HG03521 (cell line): ENCODE measurements at regions not wholly inside any gene's neighbourhood (a gene's known extent, or its start where the extent isn't known, plus 50 kb on each side); places are given as distances from the start of the nearest gene placed in this dataset.
"Not testable (repeated sequence)": the region's sequence is repeated elsewhere in the genome, so short reads cannot be mapped to it uniquely, and the experiment has no call there.

Source experiments
- ATAC-seq: cut with Tn5 transposase; IDR thresholded peaks from one replicate; pipeline ENCODE4 v1.9.1; 2021; ENCODE audit warnings: mild to moderate bottlenecking, moderate library complexity; ENCODE audit not compliant: unreplicated experiment

DNA sequence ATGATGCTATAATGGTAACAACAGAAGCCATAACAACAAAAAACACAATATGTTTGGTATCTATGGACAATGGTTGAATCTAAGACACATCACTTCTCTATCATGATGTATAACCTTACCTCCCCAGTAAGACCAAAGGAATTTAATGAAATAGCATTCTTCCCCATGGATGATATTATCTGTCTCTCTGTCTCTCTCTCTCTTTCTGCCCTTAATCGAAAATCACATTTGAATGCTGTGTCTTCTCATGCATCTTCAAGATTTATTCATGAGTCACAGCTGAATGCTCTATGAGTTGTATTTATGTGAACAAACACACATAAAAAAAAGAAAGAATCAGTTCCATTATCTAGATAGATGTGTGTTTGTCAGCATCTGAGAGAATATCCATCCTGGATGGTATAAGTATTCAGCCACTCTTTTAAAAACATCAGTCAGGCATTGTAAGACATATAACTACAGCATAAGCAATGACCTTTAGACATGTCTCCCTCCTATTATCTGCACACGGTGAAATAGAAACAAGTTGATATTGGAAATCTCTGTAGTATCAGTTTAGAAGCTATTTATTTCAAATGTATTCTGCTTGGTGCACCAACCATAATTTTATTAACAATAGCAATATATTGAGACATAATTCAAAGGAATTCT, 433.3 kb downstream of the TOX3 start:
- ATAC-seq: no peak

DNA sequence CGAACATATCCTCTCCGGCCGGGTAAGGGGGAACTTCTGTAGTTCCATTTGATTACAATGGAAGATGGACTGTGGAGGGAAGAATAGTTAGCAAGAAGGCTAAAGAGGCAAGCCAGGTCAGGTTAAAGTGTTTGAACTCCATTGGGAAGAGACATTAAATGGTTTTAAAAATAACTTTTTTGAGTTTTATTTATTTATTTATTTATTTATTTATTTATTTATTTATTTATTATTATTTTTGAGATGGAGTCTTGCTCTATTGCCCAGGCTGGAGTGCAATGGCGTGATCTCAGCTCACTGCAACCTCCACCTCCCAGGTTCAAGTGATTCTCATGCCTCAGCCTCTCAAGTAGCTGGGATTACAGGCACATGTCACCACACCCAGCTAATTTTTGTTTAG, 441.9 kb downstream of the TOX3 start:
- not testable (repeated sequence) for ATAC-seq

DNA sequence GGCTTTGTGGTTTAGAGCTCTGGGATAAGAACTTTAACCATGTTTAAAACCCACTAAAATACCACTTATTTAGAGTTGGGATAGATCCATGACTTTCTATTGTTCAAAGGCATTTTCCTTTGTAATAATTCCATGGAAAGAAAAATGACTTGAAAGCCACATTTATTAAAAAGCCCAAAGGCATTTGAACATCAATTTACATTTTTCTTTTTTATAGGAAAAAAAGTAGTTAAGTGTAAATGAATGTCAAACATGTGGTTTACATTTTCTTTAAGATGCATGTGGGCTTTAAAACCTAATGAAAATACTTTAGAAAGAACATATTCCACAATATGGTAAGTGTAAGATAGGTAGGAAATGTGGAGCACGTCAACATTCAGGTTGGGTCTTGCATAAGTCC, 443.2 kb downstream of the TOX3 start:
- no peak for ATAC-seq

DNA sequence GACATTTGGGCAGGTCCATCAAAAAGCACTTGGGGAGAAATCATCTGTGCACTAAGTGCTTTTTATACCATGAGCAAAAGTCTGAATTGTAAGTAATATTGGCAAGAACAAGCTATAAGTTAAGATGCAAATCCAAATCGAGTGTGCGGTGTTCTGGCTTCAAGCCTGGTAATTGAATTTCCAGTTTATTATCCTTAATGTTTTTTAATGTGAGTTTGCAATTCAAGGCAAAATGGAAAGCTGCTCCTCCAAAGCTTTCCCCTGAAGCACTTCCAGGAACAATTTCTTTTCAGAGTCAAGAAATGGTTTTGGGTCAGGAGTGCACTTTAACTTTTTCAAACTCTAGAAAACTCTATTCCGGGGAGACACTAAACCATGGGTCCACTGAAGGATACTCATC, 445.7 kb downstream of the TOX3 start:
- ATAC-seq: no peak

DNA sequence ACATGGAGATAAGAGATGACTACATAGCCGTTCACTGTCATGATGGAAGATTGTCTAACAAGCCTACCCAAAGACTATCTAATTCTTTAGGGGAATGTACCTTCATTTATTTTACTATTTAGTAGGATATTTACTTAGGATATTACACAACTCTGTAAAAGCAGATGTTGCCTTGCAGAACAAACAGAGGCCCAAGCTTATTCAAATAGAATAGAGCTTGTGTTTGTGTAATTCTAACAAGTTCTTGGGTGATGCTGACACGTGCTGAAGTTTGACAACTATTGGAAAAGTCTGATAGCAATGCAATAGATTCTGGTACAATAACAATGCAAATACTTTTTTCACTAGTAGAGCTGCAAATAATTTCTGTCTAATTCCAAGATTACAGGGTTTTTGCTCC, 447.6 kb downstream of the TOX3 start:
- ATAC-seq: no peak

DNA sequence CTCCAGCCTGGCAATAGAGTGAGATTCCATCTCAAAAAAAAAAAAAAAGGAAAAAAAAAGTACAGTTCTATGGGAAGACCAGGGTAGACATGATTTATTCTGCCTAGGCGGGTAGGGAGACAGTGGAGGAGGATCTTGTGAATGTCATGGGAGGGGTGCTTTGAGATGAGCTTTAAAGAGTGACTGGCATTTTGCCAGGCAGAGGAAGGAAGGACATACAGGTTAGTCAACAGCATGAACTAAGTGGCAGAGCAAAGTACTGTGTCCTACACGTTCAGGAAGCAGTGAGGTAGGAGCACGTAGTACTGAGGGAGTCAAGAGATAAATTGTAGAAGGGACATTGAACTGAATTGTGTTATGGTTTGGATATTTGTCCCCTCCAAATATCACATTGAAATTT, 451.5 kb downstream of the TOX3 start:
- ATAC-seq: no peak

DNA sequence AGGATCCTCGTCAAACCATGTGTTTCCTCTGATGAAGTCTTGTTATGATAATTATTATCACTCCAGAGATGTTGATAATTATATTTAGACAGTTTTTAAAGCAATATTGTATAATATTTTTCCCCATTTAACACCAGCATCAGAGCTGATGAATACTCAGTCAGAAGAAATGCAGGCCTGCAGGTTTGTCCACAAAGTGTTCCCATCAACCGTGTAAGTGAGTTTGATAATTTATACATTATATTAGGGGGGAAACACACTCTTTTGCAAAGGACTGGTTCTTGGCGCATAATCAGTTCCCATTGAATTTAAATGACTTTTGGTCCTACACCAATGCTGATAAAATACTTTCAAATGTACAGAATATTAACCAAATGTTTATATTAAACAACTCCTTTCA, 454.8 kb downstream of the TOX3 start:
- no peak for ATAC-seq

DNA sequence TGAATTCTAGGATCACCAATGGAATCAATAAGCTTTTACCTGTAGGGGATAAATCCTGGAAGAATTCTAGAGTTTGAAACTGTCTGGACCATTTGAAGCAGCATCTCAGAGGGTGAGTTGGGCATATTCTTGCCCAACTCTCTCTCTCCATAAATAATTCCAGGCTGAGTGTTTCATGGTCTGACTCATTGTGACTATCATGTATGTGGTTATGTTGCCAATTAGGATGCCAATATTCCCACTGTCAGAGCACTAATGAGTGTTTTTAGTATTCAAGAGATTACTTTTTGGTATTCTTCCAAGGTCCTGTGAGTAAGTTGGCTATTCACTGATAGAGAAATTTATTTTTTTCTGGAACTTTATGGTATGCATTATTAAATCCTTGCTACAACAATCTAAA, 456.9 kb downstream of the TOX3 start:
- no peak for ATAC-seq

DNA sequence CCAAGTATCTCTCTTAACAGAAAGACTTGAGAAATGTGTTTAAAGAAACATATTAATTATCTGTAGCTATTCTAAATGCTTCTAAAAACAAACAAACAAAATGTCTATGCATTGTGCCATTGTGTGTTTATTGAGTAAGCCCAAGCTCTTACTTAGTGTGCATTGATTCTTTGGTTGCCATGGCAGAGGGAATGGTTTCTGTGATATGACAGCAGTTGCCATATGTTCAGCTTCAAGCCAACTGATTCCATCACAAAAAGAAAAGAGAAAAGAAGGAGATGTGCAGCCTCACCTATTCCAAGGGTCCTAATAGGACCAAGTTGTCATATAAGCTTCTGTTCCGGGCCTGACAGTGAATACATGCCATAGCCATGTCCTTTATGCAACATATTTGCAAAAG, 457.5 kb downstream of the TOX3 start:
- ATAC-seq: no peak

DNA sequence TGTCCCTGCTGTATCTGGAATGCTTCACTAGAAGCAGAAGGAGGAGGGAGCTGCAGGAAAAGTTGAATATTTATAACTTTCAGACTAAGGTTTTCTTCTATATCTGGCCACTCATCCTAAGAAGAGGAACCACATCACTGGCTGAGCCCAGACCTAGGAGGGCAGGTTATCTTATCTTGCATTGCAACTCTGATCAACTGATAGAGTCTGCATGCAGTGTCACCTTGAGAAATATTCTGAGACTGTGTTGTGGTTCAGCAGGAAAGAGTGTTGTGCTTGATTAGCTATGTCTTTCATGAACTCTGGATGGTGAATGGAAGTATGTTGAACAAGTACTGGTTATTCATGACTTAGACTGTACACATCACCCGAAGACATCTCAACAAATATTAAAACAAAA, 460.0 kb downstream of the TOX3 start:
- no peak for ATAC-seq

DNA sequence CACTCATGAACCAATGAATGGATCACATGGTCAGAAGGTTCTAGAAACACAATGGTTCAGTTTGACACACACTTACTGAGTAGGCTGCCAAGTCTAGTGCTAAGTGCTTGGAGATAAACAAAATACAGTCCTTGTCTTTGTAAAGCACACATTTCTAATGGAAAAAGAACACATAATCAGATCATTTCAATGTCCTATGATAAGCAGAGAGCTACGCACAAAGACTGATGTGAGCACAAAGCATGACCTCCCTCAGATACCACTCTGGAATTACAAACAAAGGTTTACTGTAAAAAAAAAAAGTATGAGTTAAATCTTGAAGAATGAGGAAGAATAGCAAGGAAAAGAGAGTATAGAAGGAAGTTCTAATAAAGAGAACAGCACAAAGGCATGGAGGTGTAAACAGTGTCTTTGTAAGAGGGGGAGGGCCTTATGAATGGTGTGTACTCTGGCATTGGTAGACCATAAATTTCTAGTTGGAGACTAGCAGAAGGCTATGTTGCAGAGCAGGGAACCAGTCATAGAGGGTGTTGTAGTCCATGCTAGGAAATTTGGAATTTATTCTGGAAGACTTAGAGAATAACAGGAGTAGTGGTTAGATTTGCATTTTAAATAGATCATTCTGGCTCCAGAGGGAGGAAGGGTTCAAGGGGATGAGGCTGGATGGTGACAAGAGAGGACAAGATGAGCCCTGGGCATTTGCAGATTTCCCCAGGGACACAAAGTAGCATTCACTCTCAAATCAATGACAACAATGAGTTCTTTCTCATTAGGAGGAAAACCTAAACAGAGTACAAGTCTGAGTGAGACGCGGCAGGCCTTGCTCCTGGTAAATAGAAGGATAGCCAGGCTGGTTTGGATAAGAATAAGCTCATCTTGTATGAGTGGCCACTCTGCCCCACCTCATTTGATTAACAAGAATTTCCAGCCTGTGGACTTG, 468.0 kb downstream of the TOX3 start:
- ATAC-seq: no peak

DNA sequence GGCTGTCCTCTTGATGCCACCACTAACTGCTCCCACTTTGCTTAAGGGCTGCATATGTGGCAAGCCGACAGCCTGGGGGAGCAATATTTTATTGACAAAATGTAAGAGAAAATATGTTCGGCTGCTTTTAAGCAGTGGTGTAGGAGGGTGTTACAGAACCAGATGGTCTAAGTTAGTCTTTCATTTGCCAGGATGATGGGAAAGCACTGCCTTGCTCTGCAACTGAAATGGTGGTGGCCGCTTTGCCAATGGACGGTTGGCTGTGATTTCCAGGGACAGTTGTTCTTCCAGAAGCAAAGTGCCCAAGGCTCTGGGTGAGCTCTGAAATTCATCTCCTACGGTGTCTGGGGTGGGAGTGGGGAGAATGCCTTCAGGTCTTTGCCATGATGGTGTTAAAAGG, 469.3 kb downstream of the TOX3 start:
- no peak for ATAC-seq

DNA sequence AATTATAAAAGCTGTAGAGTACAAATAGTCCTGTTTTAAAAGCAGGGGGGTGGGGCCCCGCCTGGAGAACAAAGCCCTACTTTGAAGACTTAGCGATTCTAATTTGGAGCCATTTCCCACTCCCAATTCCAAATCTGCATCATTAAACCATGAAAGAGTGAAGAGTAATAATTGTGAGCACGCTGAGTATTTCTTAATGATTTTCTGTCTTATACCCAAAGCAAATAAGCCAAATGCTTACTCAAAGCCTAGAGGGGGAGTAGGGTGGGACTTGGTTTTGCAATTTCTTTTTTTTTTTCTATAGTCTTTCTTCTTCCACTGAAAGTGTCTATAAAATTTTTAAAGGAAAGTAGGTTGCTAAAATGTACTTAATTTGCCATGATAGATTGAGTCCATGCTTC, 470.1 kb downstream of the TOX3 start:
- ATAC-seq: no peak

DNA sequence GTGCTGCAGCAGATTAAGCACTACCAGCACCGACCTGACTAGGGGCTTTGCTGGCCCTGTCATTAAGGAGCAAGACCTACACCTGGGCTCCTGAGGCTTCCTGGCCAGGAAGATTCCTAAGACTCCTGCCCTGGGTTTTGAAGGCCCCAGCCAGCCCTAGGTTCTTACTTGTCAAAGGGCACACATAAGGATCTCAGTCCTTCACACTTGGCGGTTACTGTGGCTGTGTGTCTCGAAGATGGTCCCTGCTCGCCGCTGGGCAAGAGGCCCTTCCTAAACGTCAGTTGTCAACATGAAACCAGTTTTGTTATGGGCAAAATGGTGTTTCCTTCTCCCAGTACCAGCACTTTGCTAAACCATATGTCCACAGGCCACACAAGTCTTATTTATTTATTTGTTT, 470.6 kb downstream of the TOX3 start:
- no peak for ATAC-seq

DNA sequence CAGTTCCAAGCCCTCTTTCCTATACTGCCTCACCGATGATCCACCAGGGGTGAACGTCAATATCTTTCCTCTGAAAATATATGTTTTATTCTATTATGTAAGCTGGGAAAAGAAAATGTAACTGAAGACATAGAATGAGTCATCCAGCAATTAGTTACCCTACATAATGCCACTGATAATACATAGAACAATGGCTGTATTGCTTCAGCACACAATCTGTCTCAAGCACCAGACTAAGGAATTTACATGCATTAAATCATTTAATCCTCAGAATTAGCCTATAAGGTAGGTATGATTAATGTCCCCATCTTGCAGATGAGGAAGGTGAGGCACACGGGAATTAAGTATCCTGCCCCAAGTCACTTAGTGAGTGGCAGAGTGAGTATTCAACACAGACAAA, 472.8 kb downstream of the TOX3 start:
- ATAC-seq: no peak

DNA sequence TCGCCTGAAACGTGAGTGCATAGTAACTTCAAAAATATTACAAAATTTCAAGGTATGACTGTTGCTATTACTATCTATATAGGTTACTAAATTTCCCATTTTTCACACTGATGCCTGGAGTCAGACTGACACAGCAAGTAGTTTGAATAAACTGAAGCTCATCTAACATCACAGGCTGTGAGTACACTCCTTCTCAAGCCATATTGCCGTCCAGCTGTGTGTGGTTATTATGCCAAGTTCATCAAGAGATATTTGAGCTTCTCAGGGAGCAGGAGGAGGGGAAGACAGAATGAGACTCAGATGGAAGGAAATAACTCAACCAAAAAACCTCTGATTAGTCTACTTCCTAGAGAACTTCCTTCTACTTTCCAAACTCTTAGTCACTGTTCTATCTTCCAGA, 473.9 kb downstream of the TOX3 start:
- ATAC-seq: no peak

DNA sequence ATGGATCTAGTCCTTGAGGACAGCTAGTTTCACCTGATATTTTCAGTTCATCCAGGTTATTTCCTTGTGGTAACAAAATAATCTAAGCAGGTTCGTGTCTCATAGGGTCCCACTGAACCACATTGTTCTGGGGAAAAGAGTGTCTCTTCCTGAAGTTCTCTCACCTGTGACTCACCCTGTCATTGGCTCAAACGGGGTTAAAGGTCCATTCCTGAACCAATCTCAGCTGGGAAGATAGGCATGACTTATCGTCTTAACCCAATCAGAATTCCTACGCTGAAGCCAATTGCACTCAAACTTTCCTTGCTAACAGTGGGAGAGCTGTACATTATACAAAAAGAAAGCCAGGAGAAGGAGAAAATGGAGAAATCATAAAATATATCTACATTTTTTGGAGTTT, 475.8 kb downstream of the TOX3 start:
- no peak for ATAC-seq

DNA sequence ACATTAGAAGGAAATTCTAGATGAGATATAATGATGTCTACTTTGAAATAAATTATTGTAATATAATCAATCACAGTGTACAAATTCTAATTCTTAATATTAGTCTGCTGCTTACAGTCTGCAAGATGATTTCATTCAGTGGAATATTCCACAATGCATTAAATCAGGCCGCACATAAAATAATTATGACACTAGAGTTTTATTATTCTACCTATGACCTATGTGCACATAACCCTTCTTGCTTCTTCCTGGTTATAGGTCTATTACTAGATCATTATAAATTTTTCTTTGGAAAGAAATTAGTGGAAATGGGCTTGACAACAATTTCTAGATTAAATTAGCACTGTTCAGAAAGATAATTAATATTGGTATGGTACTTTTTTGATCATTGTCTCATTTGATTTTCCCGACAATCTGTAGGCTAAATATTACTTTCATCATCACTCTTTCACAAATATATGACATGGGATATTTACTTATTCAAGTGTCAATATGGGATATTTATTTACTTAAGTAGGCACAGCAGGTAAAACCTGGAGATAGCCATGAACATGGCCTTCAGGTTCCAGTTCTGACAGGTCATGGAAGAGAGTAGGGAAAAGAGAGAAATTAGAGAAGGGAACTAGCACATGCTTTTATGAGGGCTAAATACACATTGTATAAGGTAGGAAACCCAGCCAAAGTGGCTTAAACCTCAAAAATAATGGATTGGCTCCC, 476.4 kb downstream of the TOX3 start:
- ATAC-seq: no peak

DNA sequence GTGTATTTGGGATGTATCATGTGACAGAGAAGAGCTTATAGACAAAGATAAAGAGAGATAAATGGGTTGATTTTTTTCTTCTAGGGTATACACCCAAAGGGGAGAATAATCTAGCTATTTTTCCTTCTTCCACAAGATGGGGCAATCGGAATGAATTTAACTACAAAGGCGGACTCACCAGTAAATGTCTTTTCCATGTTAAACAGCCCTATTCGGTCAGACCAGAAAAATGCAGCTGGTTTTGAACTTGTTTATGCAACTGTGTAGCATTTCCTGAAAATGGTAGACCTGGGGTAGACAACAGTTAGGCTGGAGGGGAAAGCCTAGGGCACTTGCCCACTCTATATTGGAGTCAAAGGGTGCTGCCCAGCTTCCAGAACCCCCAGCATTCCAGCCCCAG, 477.1 kb downstream of the TOX3 start:
- ATAC-seq: no peak

DNA sequence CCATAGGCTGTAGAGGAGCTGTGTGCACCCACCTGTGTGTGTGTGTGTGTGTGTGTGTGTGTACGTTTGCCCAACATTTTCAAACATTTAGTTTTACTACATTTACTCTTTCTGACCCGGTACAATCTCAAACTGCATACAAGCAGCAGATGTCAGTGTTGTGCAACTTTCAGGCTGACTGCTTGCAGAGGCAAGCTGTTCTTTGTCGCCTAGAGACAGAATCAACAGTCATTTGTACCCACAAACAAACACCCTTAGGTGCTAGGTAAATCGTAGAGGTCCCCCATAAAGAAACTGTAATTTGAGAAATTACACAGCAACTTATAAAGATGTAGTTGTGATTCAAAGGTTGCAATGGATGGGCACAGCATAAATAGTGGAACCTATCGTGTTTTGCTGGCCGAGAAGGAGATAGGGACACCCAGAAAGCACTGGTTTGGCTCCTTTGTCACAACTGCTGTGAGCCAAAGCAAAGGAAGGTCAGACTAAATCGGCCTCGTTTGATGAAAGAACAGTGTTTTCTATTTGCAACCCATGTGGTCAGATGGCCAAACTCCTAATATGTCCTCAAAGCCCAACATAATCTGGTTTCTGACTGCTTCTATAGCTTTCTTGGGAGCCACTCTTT, 478.4 kb downstream of the TOX3 start:
- ATAC-seq: no peak

DNA sequence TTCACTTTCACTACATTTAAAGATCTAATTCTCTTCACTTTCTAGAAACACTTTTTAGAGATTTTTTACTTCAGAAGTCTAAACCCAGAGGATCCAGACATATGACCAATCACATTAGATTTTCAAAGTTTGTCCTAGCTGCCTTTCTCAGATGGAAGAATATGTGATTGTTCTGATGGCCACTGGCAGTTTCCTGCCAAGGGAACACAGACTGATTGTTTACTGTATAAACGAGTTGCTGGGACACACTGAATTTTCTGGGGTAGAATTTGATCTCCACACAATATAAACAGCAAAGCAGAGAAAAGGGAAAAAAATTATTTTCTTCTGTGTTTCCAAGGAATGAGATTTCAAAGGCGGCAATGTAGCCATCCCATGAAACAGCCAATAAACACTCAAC, 480.0 kb downstream of the TOX3 start:
- no peak for ATAC-seq
